HCT116 (cell line): ENCODE measurements at regions not wholly inside any gene's neighbourhood (a gene's known extent, or its start where the extent isn't known, plus 50 kb on each side); places are given as distances from the start of the nearest gene placed in this dataset.

Experiments used
- ATAC-seq: fragments of 200-7000 bp; cut with Tn5 transposase; 2 replicates; pipeline ENCODE4 v1.9.1; 2020; ENCODE audit warnings: mild to moderate bottlenecking, moderate library complexity
- BruUV-seq: library from RNA; stranded (reverse); fragments of 400-500 nt; replicated peaks from 2 replicates; lab custom pipeline; 2021; lab: Mats Ljungman, UMichigan
- CTCF ChIA-PET: fragments of 300-600 bp; sonication (Branson Sonifier 250); formaldehyde crosslinking; loops from one replicate; lab custom pipeline; 2021; ENCODE audit warnings: antibody characterized with exemption; lab: Charles Lee
- POLR2A ChIA-PET: fragments of 300-600, 350-600 bp; sonication (Branson Sonifier 250); formaldehyde crosslinking; loops from one replicate; lab custom pipeline; 2021; ENCODE audit warnings: antibody characterized with exemption; lab: Charles Lee
- RAD21 ChIA-PET, 2 experiments: fragments of 300-600 bp; sonication (Branson Sonifier 250); formaldehyde crosslinking; loops; one replicate each; lab custom pipeline; 2023; ENCODE audit warnings: low total read pairs in 2 of 2; ENCODE audit not compliant: uncharacterized antibody in 2 of 2, unreplicated experiment in 2 of 2, low non-redundant PET in 1 of 2; lab: Charles Lee
- DNase-seq: peaks from one replicate; pipeline ENCODE4 v3.0.0-alpha.2; 2010; ENCODE audit warnings: low read depth, low spot score
- H2AFZ ChIP-seq: fragments of 200-600 bp; shearing (Covaris generic), sonication (generic); 2 replicates; pipeline ENCODE4 v1.6.1; 2017; ENCODE audit warnings: low read depth, mixed run types, mixed read lengths, antibody characterized with exemption, low read length; ENCODE audit not compliant: poor library complexity, severe bottlenecking
- H3K27ac ChIP-seq: 2 replicates; pipeline ENCODE4 v1.5.1; 2012; ENCODE audit warnings: low read depth, low read length
- H3K27me3 ChIP-seq: fragments of 200-600 bp; sonication (generic); 2 replicates; pipeline ENCODE4 v1.6.1; 2016; ENCODE audit warnings: mixed run types, low read length, mixed read lengths; ENCODE audit not compliant: insufficient read depth
- H3K36me3 ChIP-seq, 2 experiments: fragments of 200-500 bp in 1 of 2; fragments of 200-600 bp in 1 of 2; sonication (Bioruptor generic) in 1 of 2; sonication (generic) in 1 of 2; 2 replicates each; pipeline versions ENCODE4 v1.5.1 to v1.6.1; 2014 to 2016; ENCODE audit warnings: low read length in 2 of 2, inconsistent platforms in 1 of 2, mixed read lengths in 1 of 2, mixed run types in 1 of 2; ENCODE audit not compliant: insufficient read depth in 2 of 2, control insufficient read depth in 1 of 2
- H3K4me1 ChIP-seq, 2 experiments: fragments of 200-600 bp in 1 of 2; sonication (generic) in 1 of 2; 2 replicates each; pipeline versions ENCODE4 v1.5.1 to v1.6.1; 2012 to 2017; ENCODE audit warnings: low read length in 2 of 2, inconsistent platforms in 1 of 2, mild to moderate bottlenecking in 1 of 2, mixed read lengths in 1 of 2, mixed run types in 1 of 2, moderate library complexity in 1 of 2; ENCODE audit not compliant: insufficient read depth in 2 of 2, control insufficient read depth in 1 of 2
- H3K4me2 ChIP-seq: fragments of 200-600 bp; sonication (generic); 2 replicates; pipeline ENCODE4 v1.6.1; 2017; ENCODE audit warnings: mixed run types, low read length, mixed read lengths
- H3K4me3 ChIP-seq, 2 experiments: fragments of 200-600 bp in 1 of 2; sonication (generic) in 1 of 2; replicated peaks in 1 of 2; 2 replicates each; pipeline ENCODE4 v1.5.1; 2011 to 2016; ENCODE audit warnings: low read length in 2 of 2, control low read depth in 1 of 2, low read depth in 1 of 2, mild to moderate bottlenecking in 1 of 2, mixed read lengths in 1 of 2, mixed run types in 1 of 2
- H3K79me2 ChIP-seq: fragments of 200-600 bp; sonication (generic); 2 replicates; pipeline ENCODE4 v1.6.1; 2017; ENCODE audit warnings: mild to moderate bottlenecking, mixed run types, low read length, moderate library complexity, mixed read lengths; ENCODE audit not compliant: insufficient read depth
- H3K9ac ChIP-seq: fragments of 200-600 bp; sonication (generic); 2 replicates; pipeline ENCODE4 v1.6.1; 2016; ENCODE audit warnings: low read length, mixed read lengths
- H3K9me2 ChIP-seq: fragments of 200-600 bp; sonication (generic), shearing (Covaris generic); 2 replicates; pipeline ENCODE4 v1.6.1; 2017; ENCODE audit warnings: mixed run types, mild to moderate bottlenecking, moderate library complexity; ENCODE audit not compliant: insufficient read depth
- H3K9me3 ChIP-seq, 2 experiments: fragments of 200-500 bp in 1 of 2; fragments of 200-600 bp in 1 of 2; sonication (Bioruptor generic) in 1 of 2; sonication (generic) in 1 of 2; 2 replicates each; pipeline ENCODE4 v1.6.1; 2014 to 2017; ENCODE audit warnings: low read length in 2 of 2, mixed read lengths in 2 of 2, inconsistent platforms in 1 of 2, low read depth in 1 of 2, mild to moderate bottlenecking in 1 of 2, mixed run types in 1 of 2, moderate library complexity in 1 of 2; ENCODE audit not compliant: control insufficient read depth in 1 of 2, insufficient read depth in 1 of 2
- H4K20me1 ChIP-seq: fragments of 200-600 bp; sonication (generic), shearing (Covaris generic); 2 replicates; pipeline ENCODE4 v1.6.1; 2017; ENCODE audit warnings: mixed run types, mild to moderate bottlenecking, moderate library complexity; ENCODE audit not compliant: insufficient read depth
- CEBPB ChIP-seq: IDR thresholded peaks from 2 replicates; pipeline ENCODE4 v1.6.1; 2012; ENCODE audit warnings: low read depth
- EGR1 ChIP-seq: IDR thresholded peaks from 2 replicates; pipeline ENCODE4 v1.6.1; 2012; ENCODE audit warnings: low read depth
- EZH2 ChIP-seq: fragments of 200-600 bp; sonication (generic); IDR thresholded peaks from 2 replicates; pipeline ENCODE4 v1.6.1; 2017; ENCODE audit warnings: antibody characterized with exemption, mixed run types
- EZH2phosphoT487 ChIP-seq: fragments of 200-600 bp; IDR thresholded peaks from 2 replicates; pipeline ENCODE4 v1.6.1; 2018; ENCODE audit warnings: antibody characterized with exemption, borderline replicate concordance
- FOSL1 ChIP-seq: IDR thresholded peaks from 2 replicates; pipeline ENCODE4 v1.6.1; 2012; ENCODE audit warnings: low read depth
- POLR2AphosphoS5 ChIP-seq: IDR thresholded peaks from 2 replicates; pipeline ENCODE4 v1.6.1; 2011; ENCODE audit warnings: mild to moderate bottlenecking, low read depth, low read length, moderate library complexity
- RAD21 ChIP-seq: IDR thresholded peaks from 2 replicates; pipeline ENCODE4 v1.6.1; 2012; ENCODE audit warnings: low read depth, mild to moderate bottlenecking
- SIN3A ChIP-seq: IDR thresholded peaks from 2 replicates; pipeline ENCODE4 v1.6.1; 2012; ENCODE audit warnings: low read depth
- SRF ChIP-seq: IDR thresholded peaks from 2 replicates; pipeline ENCODE4 v1.6.1; 2012; ENCODE audit warnings: low read depth
- YY1 ChIP-seq: IDR thresholded peaks from 2 replicates; pipeline ENCODE4 v1.6.1; 2011; ENCODE audit warnings: low read length, low read depth, moderate library complexity, mild to moderate bottlenecking; ENCODE audit not compliant: insufficient replicate concordance; ENCODE audit errors: extremely low read depth
- ZFX ChIP-seq: fragments of 450-650 bp; IDR thresholded peaks from 2 replicates; pipeline ENCODE4 v1.6.1; 2017
- ZNF274 ChIP-seq: fragments of 200-500 bp; sonication (Bioruptor generic); IDR thresholded peaks from 2 replicates; pipeline ENCODE4 v1.6.1; 2014; ENCODE audit warnings: mild to moderate bottlenecking, low read depth, low read length, inconsistent platforms
- intact Hi-C: fragments of 100-400 bp; cut with micrococcal nuclease; formaldehyde crosslinking; loops from 2 replicates; pipeline ENCODE4 v1.10.0; 2022
- TF ChIP-seq, protein P1 (sequence below): IDR thresholded peaks from 2 replicates; pipeline ENCODE4 v1.6.1; 2012
- TF ChIP-seq, protein P2 (sequence below), 3 experiments: fragments of 200-600 bp in 1 of 3; sonication (generic) in 1 of 3; IDR thresholded peaks in 2 of 3; conservative IDR thresholded peaks in 1 of 3; 2 replicates each; pipeline ENCODE4 v1.5.1; 2012 to 2017; ENCODE audit warnings: low read depth in 2 of 3, low read length in 2 of 3, antibody characterized with exemption in 1 of 3, borderline replicate concordance in 1 of 3, control low read depth in 1 of 3, mild to moderate bottlenecking in 1 of 3, mixed read lengths in 1 of 3, mixed run types in 1 of 3, moderate library complexity in 1 of 3; ENCODE audit not compliant: insufficient read depth in 1 of 3
- TF ChIP-seq, protein P3 (sequence below): IDR thresholded peaks from 2 replicates; pipeline ENCODE4 v1.6.1; 2012; ENCODE audit warnings: low read depth

DNA sequence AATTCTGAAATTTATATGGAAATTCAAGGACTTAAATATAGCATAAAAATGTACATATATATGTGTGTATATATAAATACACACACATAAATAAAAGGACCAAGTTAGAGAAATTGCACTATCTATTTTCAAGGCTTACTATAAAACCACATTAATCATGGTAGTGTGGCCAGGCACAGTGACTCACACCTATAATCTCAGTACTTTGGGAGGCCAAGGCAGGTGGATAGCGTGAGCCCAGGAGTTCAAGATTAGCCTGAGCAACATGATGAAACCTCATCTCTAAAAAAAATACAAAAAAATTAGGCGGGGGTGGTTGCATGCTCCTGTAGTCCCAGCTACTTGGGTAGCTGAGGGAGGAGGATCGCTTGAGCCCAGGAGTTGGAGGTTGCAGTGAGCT lies 171.4 kb upstream of the GORAB start (continued):
- TF ChIP-seq ZFX (no peak), EZH2 (no peak)
- TF ChIP-seq, all 23 proteins: peak for 0

DNA sequence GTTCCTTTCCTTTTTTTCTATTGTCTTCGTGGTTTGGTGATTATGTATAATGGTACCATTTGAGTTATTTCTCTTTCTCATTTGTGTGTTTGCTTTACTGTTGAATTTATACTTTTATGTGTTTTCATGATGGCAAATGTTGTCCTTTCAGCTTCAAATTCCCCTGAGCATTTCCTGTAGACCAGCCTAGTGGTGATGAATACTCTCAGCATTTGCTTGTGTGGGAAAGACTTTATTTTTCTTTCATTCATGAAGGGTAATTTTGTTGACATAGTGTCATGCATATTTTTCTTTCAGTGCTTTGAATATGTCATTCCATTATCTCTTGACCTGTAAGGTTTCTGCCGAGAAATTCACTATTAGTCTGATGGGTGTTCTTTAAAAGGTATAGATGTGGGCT lies 166.6 kb upstream of the GORAB start:
- H3K27ac ChIP-seq: no peak overlapping the region
- no peak overlapping the region for H3K4me2 ChIP-seq
- POLR2A ChIA-PET: no interaction called here
- H3K36me3 ChIP-seq: no peaks in the 10 kb centered on the region
- no peaks in the 10 kb centered on the region for H3K4me1 ChIP-seq
- H3K27me3 ChIP-seq: no peaks in the 10 kb centered on the region
- no peaks in the 10 kb centered on the region for H3K9me2 ChIP-seq
- no peak overlapping the region for H3K9ac ChIP-seq
- no TSS peak for BruUV-seq
- RAD21 ChIA-PET: no interaction called here
- H4K20me1 ChIP-seq: no peaks in the 10 kb centered on the region
- no peak for DNase-seq
- H3K79me2 ChIP-seq: no peaks in the 10 kb centered on the region
- CTCF ChIA-PET: no interaction called here
- no peak overlapping the region for H2AFZ ChIP-seq
- no peak for ATAC-seq
- H3K4me3 ChIP-seq: no peak overlapping the region
- no peak for TF ChIP-seq FOSL1
- TF ChIP-seq POLR2AphosphoS5: no peak
- TF ChIP-seq EZH2phosphoT487: no peak
- no peak for TF ChIP-seq SRF
- TF ChIP-seq, protein P1, sequence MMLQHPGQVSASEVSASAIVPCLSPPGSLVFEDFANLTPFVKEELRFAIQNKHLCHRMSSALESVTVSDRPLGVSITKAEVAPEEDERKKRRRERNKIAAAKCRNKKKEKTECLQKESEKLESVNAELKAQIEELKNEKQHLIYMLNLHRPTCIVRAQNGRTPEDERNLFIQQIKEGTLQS: no peak
- TF ChIP-seq EGR1: no peak
- no peak for TF ChIP-seq SIN3A
- no peak for TF ChIP-seq ZNF274
- no peak for TF ChIP-seq CEBPB
- intact Hi-C loops: no loop called here
- no peaks in the 10 kb centered on the region for H3K9me3 ChIP-seq

DNA sequence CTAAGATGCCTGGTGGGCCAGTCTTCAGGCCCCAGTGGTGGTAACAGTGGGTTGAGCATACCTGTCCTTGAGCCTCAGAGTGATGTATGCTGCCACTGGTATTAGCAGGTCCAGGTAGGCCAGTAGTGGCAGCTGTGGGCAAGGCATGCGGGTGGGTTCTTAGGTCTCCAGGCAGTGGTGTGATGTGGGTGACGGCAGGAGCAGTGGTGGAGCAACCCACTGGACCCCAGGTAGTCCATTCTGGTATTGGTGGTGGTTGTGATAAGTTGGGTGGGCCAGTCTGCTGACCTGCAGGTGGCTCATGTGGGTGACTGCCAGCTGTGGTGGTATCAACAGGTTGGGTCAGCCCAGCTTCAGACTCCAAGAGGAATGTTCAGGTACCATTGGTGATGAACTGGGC lies 165.0 kb upstream of the GORAB start:
- no peak overlapping the region for H3K27ac ChIP-seq
- DNase-seq (no peak), ATAC-seq (no peak)
- intact Hi-C loops: no loop called here
- no peaks in the 10 kb centered on the region for H3K79me2 ChIP-seq
- BruUV-seq: no TSS peak
- H3K9me2 ChIP-seq: no peaks in the 10 kb centered on the region
- no peaks in the 10 kb centered on the region for H3K4me1 ChIP-seq
- no peaks in the 10 kb centered on the region for H3K27me3 ChIP-seq
- H2AFZ ChIP-seq: no peak overlapping the region
- ChIA-PET CTCF (no interaction called here), RAD21 (no interaction called here), POLR2A (no interaction called here)
- H3K9ac ChIP-seq: no peak overlapping the region
- H3K4me2 ChIP-seq: no peak overlapping the region
- H3K36me3 ChIP-seq: no peaks in the 10 kb centered on the region
- no peak overlapping the region for H3K4me3 ChIP-seq
- H3K9me3 ChIP-seq: no peaks in the 10 kb centered on the region
- H4K20me1 ChIP-seq: no peaks in the 10 kb centered on the region
- TF ChIP-seq EZH2phosphoT487: no peak
- no peak for TF ChIP-seq POLR2AphosphoS5
- TF ChIP-seq YY1: no peak
- TF ChIP-seq, protein P2, sequence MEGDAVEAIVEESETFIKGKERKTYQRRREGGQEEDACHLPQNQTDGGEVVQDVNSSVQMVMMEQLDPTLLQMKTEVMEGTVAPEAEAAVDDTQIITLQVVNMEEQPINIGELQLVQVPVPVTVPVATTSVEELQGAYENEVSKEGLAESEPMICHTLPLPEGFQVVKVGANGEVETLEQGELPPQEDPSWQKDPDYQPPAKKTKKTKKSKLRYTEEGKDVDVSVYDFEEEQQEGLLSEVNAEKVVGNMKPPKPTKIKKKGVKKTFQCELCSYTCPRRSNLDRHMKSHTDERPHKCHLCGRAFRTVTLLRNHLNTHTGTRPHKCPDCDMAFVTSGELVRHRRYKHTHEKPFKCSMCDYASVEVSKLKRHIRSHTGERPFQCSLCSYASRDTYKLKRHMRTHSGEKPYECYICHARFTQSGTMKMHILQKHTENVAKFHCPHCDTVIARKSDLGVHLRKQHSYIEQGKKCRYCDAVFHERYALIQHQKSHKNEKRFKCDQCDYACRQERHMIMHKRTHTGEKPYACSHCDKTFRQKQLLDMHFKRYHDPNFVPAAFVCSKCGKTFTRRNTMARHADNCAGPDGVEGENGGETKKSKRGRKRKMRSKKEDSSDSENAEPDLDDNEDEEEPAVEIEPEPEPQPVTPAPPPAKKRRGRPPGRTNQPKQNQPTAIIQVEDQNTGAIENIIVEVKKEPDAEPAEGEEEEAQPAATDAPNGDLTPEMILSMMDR (IDR thresholded peaks at IDR 0.05 in 2 of 3, conservative IDR thresholded peaks at IDR 0.05 in 1 of 3; ENCODE audit: borderline replicate concordance in 1 of 3, insufficient read depth in 1 of 3, low read depth in 2 of 3, low read length in 2 of 3): no peak
- TF ChIP-seq, protein P3, sequence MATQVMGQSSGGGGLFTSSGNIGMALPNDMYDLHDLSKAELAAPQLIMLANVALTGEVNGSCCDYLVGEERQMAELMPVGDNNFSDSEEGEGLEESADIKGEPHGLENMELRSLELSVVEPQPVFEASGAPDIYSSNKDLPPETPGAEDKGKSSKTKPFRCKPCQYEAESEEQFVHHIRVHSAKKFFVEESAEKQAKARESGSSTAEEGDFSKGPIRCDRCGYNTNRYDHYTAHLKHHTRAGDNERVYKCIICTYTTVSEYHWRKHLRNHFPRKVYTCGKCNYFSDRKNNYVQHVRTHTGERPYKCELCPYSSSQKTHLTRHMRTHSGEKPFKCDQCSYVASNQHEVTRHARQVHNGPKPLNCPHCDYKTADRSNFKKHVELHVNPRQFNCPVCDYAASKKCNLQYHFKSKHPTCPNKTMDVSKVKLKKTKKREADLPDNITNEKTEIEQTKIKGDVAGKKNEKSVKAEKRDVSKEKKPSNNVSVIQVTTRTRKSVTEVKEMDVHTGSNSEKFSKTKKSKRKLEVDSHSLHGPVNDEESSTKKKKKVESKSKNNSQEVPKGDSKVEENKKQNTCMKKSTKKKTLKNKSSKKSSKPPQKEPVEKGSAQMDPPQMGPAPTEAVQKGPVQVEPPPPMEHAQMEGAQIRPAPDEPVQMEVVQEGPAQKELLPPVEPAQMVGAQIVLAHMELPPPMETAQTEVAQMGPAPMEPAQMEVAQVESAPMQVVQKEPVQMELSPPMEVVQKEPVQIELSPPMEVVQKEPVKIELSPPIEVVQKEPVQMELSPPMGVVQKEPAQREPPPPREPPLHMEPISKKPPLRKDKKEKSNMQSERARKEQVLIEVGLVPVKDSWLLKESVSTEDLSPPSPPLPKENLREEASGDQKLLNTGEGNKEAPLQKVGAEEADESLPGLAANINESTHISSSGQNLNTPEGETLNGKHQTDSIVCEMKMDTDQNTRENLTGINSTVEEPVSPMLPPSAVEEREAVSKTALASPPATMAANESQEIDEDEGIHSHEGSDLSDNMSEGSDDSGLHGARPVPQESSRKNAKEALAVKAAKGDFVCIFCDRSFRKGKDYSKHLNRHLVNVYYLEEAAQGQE: no peak
- no peak for TF ChIP-seq RAD21
